GM13976 (cell line): ENCODE measurements at regions not wholly inside any gene's neighbourhood (a gene's known extent, or its start where the extent isn't known, plus 50 kb on each side); places are given as distances from the start of the nearest gene placed in this dataset.

ENCODE experiments used
- DNase-seq: peaks from one replicate; pipeline ENCODE4 v3.0.0; 2012; ENCODE audit warnings: low spot score
- in situ Hi-C: fragments of 300-500 bp; cut with MboI; formaldehyde crosslinking; loops from one replicate; pipeline ENCODE4 v1.12.0; 2022; ENCODE audit warnings: low sequenced_read_pairs, mixed read lengths, inconsistent platforms; ENCODE audit not compliant: unreplicated experiment
- TF ChIP-seq, protein P1 (sequence below): IDR thresholded peaks from 2 replicates; pipeline ENCODE4 v1.5.1; 2012; ENCODE audit warnings: borderline replicate concordance, mild to moderate bottlenecking; ENCODE audit not compliant: insufficient read depth; ENCODE audit errors: extremely low read depth, missing control alignments, control extremely low read depth

DNA sequence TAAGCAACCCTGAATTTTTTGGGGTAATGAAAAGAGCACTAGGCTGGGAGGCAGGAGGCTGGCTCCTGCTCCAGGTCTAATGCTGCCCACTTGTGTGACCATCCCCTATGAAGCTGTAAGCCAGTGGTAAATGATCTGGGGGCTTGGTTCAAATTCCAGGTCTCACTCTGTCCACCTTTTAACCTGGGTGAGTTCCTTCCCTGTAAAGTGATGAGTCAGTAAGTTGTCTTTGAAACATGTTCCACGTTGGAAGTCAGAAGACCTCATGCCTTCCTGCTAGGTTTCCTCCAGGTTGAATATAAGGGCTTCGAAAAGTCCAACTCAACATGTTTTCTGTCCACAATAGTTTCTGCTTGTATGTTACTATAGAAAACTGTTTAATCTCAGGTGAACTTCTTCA is 160.9 kb upstream of the MYT1L start:
- in situ Hi-C loops, result no loop called here
- TF ChIP-seq, protein P1, sequence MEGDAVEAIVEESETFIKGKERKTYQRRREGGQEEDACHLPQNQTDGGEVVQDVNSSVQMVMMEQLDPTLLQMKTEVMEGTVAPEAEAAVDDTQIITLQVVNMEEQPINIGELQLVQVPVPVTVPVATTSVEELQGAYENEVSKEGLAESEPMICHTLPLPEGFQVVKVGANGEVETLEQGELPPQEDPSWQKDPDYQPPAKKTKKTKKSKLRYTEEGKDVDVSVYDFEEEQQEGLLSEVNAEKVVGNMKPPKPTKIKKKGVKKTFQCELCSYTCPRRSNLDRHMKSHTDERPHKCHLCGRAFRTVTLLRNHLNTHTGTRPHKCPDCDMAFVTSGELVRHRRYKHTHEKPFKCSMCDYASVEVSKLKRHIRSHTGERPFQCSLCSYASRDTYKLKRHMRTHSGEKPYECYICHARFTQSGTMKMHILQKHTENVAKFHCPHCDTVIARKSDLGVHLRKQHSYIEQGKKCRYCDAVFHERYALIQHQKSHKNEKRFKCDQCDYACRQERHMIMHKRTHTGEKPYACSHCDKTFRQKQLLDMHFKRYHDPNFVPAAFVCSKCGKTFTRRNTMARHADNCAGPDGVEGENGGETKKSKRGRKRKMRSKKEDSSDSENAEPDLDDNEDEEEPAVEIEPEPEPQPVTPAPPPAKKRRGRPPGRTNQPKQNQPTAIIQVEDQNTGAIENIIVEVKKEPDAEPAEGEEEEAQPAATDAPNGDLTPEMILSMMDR, result no peak

DNA sequence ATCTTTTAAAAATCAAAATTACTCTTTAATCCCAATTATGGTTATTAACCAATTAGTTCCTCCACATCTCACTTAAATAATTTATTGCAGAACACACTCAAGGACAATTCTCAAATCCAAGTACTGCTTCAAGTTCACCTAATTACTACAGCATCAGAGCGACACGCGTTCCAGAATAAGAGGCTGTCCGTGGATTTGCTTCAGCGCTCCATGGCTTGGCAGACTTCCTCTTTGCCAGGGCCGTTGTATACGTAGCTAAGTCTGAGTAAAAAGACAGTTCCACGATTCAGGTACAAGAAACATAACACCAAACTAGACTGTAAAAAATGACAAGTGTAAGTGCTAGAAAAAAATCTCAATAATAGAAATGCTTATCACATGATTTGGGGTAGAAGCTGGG is 153.2 kb upstream of the MYT1L start:
- TF ChIP-seq, protein P1, result no peak
- in situ Hi-C loops, result no loop called here
- no peak for DNase-seq

More for the DNA sequence above, 160.9 kb upstream of the MYT1L start:
- no peak for DNase-seq

DNA sequence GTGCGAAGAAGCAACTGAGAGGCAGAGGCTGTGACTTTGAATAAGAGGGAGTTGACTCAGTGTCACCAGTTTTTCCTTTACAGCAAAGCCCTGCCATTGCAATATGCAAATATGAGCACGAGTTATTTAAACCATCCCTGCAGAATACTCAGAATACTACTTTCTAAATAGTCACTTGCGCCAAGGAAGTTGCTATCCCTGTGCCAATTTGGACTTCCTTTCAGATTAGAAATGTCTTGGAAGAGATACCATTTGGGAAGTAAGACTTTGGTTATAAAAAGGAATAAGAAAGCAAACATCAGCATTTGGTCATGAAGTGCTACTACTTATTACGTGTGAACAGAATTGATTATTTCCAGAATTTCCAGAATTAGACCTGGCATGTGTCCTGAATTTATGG is 151.8 kb upstream of the MYT1L start:
- in situ Hi-C loops, result no loop called here
- no peak for DNase-seq
- TF ChIP-seq, protein P1, result no peak

DNA sequence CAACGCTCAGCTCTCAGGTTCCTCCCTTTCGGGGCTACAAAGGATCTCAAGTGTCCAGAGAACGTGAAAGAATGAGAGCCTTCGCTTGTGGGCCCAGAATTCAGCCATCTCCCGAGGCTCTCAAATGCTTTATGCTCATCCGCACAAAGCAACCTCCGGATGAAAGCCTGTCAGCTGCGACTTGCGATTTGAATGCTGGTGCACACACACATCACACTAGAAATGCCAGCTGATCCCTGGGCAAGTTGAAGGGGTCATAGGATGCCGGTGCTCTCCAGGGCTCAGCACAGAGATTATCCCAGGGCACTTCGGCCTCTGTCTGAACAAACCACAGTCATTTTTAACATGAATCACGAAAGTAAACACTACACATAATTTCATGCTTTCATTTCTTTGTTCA is 141.8 kb upstream of the MYT1L start:
- in situ Hi-C loops, result no loop called here

DNA sequence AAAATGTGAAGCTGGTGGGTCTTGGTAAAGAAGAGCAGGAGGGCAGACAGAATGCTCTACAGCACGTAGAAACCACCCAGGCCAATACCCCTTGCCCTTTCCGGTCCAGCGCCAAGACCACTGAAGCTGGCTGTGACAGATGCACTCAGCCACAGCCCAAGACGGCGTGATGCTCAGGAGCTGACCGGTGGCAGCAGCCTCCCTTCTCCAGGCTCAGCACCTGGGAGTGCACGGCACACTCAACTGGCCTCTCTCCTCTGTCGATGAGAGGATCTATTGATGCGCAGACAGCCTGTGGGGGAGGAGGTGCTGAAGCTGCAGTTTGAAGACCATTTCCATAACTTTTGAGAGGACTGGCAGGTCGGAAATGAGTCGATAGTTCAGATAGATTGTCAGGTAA is 141.0 kb upstream of the MYT1L start:
- in situ Hi-C loops, result no loop called here
- TF ChIP-seq, protein P1, result no peak
- no peak for DNase-seq

More for the DNA sequence above, 141.8 kb upstream of the MYT1L start:
- DNase-seq, result no peak
- TF ChIP-seq, protein P1, result no peak

DNA sequence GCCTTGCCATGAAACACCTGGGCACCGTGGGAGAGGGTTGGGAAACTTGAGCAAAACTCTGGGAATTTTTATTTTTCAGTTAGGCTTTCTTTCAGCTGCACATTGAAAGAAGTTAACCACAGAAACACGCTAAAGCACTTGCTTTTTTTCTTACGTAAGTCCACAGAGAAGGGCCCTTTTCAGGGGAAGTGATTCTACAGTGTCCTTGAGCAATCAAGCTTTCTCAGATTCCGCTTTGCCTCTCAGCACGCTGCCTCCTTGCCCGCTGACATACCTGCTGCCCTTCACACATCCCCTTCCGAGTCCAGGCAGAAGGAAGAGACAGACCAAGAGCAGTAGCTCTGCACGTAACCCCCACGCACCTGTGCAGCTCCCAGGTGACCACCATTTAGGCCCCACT is 135.5 kb upstream of the MYT1L start:
- TF ChIP-seq, protein P1, result no peak

DNA sequence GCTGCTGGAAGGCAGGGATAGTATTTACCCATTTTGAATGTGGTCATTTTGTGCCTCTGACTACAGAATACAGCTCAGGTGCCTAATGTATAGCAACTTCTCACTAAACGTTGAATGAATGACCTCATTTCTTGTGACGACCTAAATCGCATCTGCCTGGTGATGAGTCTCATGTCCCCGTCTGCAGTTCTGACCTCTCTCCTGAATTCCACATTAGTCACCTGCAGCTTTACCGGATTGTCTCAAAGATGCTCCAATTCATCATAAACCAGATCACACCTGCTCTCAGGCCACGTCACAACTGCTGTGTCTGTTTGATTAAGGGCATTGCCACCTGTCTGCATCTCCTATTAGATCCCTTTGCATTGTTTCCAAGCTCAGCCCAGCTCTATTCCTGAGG is 133.6 kb upstream of the MYT1L start:
- TF ChIP-seq, protein P1, result no peak
- DNase-seq, result no peak
- in situ Hi-C loops, result no loop called here

More for the DNA sequence above, 135.5 kb upstream of the MYT1L start:
- no peak for DNase-seq
- in situ Hi-C loops, result no loop called here
